ENCODE measurements at regions not wholly inside any gene's neighbourhood (a gene's known extent, or its start where the extent isn't known, plus 50 kb on each side); places are given as distances from the start of the nearest gene placed in this dataset.

- no peak for DNase-seq
- H3K27me3 ChIP-seq = no peaks in the 10 kb centered on the region
- peaks cover 0 to 9% (median 6%) of the 10 kb centered on the region in 4 donors for H3K9me3 ChIP-seq
- H3K27ac ChIP-seq = no peak overlapping the region
- no peaks in the 10 kb centered on the region for H3K4me1 ChIP-seq
- H3K4me3 ChIP-seq = no peak overlapping the region
- no peaks in the 10 kb centered on the region for H3K36me3 ChIP-seq
- intact Hi-C loops (cut with DNase I) = no loop called here
- 74 to 78% methylated on average over 2 of the region's 2 CpGs for WGBS, 2 donors
- no peak for TF ChIP-seq EP300 (IDR thresholded peaks at IDR 0.05)
- TF ChIP-seq, protein P1, sequence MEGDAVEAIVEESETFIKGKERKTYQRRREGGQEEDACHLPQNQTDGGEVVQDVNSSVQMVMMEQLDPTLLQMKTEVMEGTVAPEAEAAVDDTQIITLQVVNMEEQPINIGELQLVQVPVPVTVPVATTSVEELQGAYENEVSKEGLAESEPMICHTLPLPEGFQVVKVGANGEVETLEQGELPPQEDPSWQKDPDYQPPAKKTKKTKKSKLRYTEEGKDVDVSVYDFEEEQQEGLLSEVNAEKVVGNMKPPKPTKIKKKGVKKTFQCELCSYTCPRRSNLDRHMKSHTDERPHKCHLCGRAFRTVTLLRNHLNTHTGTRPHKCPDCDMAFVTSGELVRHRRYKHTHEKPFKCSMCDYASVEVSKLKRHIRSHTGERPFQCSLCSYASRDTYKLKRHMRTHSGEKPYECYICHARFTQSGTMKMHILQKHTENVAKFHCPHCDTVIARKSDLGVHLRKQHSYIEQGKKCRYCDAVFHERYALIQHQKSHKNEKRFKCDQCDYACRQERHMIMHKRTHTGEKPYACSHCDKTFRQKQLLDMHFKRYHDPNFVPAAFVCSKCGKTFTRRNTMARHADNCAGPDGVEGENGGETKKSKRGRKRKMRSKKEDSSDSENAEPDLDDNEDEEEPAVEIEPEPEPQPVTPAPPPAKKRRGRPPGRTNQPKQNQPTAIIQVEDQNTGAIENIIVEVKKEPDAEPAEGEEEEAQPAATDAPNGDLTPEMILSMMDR (IDR thresholded peaks at IDR 0.05) = no peak
- no peak for TF ChIP-seq POLR2AphosphoS5 (IDR thresholded peaks at IDR 0.05)
- TF ChIP-seq POLR2A (IDR thresholded peaks at IDR 0.05) = no peak
Measured at GRCh38 chr18:78849458-78849857, 130.2 kb upstream of the SALL3 start.

DNA sequence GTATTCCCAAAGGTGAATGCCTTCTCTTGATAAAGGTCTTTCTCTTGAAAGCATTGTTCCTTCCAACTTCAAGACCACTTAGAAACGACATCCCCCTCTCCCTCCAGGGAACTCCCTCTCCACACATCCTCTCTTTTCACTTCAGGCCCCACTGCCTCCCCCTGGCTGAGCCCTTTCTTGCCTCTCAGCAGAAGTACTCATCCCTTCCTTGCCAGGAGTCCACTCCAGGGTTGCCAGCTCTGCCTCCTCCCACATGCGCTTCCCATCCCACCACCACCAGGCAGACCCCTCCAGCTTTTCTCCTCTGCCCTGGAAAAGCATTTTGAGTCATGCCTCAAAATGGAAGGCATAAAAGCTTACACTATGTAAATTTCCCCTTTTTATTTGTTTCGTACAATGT, 126.3 kb upstream of the SALL3 start:
- H3K4me1 ChIP-seq = no peaks in the 10 kb centered on the region
- H3K36me3 ChIP-seq = no peaks in the 10 kb centered on the region
- no peaks in the 10 kb centered on the region for H3K27me3 ChIP-seq
- peaks cover 0 to 6% (median under 1%) of the 10 kb centered on the region in 4 donors for H3K9me3 ChIP-seq
- DNase-seq = no peak
- 74 to 82% methylated on average over 3 of the region's 3 CpGs for WGBS, 2 donors
- H3K27ac ChIP-seq = no peak overlapping the region
- intact Hi-C loops (cut with DNase I) = no loop called here
- H3K4me3 ChIP-seq = no peak overlapping the region
- TF ChIP-seq EP300 (IDR thresholded peaks at IDR 0.05) (no peak), POLR2A (IDR thresholded peaks at IDR 0.05) (no peak), POLR2AphosphoS5 (IDR thresholded peaks at IDR 0.05) (no peak)
- TF ChIP-seq, protein P1 (IDR thresholded peaks at IDR 0.05) = no peak

DNA sequence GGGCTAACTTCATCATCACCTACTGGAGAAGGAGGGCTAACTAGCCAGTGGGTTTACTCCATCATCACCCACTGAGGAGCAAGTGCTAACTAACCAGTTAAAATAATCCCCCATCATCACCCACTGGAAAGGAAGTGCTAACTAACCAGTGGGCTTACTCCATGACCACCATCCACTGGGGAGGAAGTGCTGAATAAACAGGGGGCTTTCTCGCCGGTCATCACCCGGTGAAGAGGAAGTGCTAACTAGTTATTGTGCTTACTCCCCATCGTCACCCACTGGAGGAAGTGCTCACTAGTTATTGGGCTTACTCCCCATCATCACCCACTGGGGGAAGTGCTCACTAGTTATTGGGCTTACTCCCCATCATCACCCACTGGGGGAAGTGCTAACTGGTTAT, 124.4 kb upstream of the SALL3 start:
- Histone ChIP-seq H3K9me3 (peaks cover 0 to 3% (median 0%) of the 10 kb centered on the region in 4 donors), H3K27me3 (no peaks in the 10 kb centered on the region), H3K36me3 (no peaks in the 10 kb centered on the region), H3K27ac (no peak overlapping the region), H3K4me3 (no peak overlapping the region), H3K4me1 (no peaks in the 10 kb centered on the region)
- no peak for DNase-seq
- 50 to 76% methylated on average over 4 of the region's 4 CpGs for WGBS, 2 donors
- TF ChIP-seq EP300 (IDR thresholded peaks at IDR 0.05) (no peak), POLR2A (IDR thresholded peaks at IDR 0.05) (no peak), POLR2AphosphoS5 (IDR thresholded peaks at IDR 0.05) (no peak)
- TF ChIP-seq, protein P1 (IDR thresholded peaks at IDR 0.05) = no peak
- intact Hi-C loops (cut with DNase I) = no loop called here

- Histone ChIP-seq H3K4me1 (no peaks in the 10 kb centered on the region), H3K4me3 (no peak overlapping the region), H3K27ac (no peak overlapping the region), H3K36me3 (no peaks in the 10 kb centered on the region), H3K27me3 (no peaks in the 10 kb centered on the region), H3K9me3 (no peaks in the 10 kb centered on the region)
- TF ChIP-seq POLR2A (IDR thresholded peaks at IDR 0.05) = no peak
- TF ChIP-seq, protein P1 (IDR thresholded peaks at IDR 0.05) = no peak
- TF ChIP-seq EP300 (IDR thresholded peaks at IDR 0.05) = no peak
- no peak for TF ChIP-seq POLR2AphosphoS5 (IDR thresholded peaks at IDR 0.05)
- intact Hi-C loops (cut with DNase I) = no loop called here
- WGBS, 2 donors = 91 to 93% methylated on average over 50 of the region's 50 CpGs
- DNase-seq = no peak
Measured at GRCh38 chr18:78856569-78857313, 122.9 kb upstream of the SALL3 start.

All from sigmoid colon (tissue), 6 donors.